ENCODE measurements at regions not wholly inside any gene's neighbourhood (a gene's known extent, or its start where the extent isn't known, plus 50 kb on each side); places are given as distances from the start of the nearest gene placed in this dataset.
A peak's percentile ranks its signal among the peaks of the same experiment; 100 is the strongest.

- Histone ChIP-seq H3K27me3 (no peaks in the 10 kb centered on the region), H3K9me3 (ENCODE audit: low read depth) (no peaks in the 10 kb centered on the region), H3K4me1 (ENCODE audit: low read depth) (peaks cover 5% of the 10 kb centered on the region), H3K36me3 (no peaks in the 10 kb centered on the region), H3K27ac (no peak overlapping the region), H3K4me3 (no peak overlapping the region)
- TF ChIP-seq CTCF (IDR thresholded peaks at IDR 0.05; ENCODE audit: low read depth, low read length), result no peak
- no peak for DNase-seq (ENCODE audit: low read depth in 1 of 2, low spot score in 1 of 2)
Observed at GRCh38 chr10:78695846-78696245, 372.9 kb upstream of the ZMIZ1 start.

- no peaks in the 10 kb centered on the region for H3K9me3 ChIP-seq (ENCODE audit: low read depth)
- TF ChIP-seq CTCF (IDR thresholded peaks at IDR 0.05; ENCODE audit: low read depth, low read length), result no peak
- no peaks in the 10 kb centered on the region for H3K36me3 ChIP-seq
- H3K4me1 ChIP-seq (ENCODE audit: low read depth), result peaks cover 5% of the 10 kb centered on the region
- DNase-seq (ENCODE audit: low read depth in 1 of 2, low spot score in 1 of 2), result no peak
- H3K27ac ChIP-seq, result no peak overlapping the region
- H3K4me3 ChIP-seq, result no peak overlapping the region
- H3K27me3 ChIP-seq, result no peaks in the 10 kb centered on the region
Observed at GRCh38 chr10:78696791-78697395, 371.9 kb upstream of the ZMIZ1 start.

GRCh38 chr10:78699971-78700370 is 368.8 kb upstream of the ZMIZ1 start:
- no peaks in the 10 kb centered on the region for H3K27me3 ChIP-seq
- DNase-seq (ENCODE audit: low read depth in 1 of 2, low spot score in 1 of 2), result no peak
- no peaks in the 10 kb centered on the region for H3K36me3 ChIP-seq
- no peak for TF ChIP-seq CTCF (IDR thresholded peaks at IDR 0.05; ENCODE audit: low read depth, low read length)
- H3K4me3 ChIP-seq, result no peak overlapping the region
- no peaks in the 10 kb centered on the region for H3K9me3 ChIP-seq (ENCODE audit: low read depth)
- H3K4me1 ChIP-seq (ENCODE audit: low read depth), result peaks cover 5% of the 10 kb centered on the region
- no peak overlapping the region for H3K27ac ChIP-seq

GRCh38 chr10:78700413-78700812 is 368.4 kb upstream of the ZMIZ1 start:
- no peaks in the 10 kb centered on the region for H3K27me3 ChIP-seq
- TF ChIP-seq CTCF (IDR thresholded peaks at IDR 0.05; ENCODE audit: low read depth, low read length), result no peak
- H3K9me3 ChIP-seq (ENCODE audit: low read depth), result no peaks in the 10 kb centered on the region
- no peak overlapping the region for H3K27ac ChIP-seq
- no peak overlapping the region for H3K4me3 ChIP-seq
- H3K36me3 ChIP-seq, result no peaks in the 10 kb centered on the region
- DNase-seq (ENCODE audit: low read depth in 1 of 2, low spot score in 1 of 2), result peak; percentile 24 to 47
- H3K4me1 ChIP-seq (ENCODE audit: low read depth), result peaks cover 5% of the 10 kb centered on the region

- Histone ChIP-seq H3K9me3 (ENCODE audit: low read depth) (no peaks in the 10 kb centered on the region), H3K27ac (no peak overlapping the region), H3K4me1 (ENCODE audit: low read depth) (peaks cover 5% of the 10 kb centered on the region), H3K4me3 (no peak overlapping the region), H3K36me3 (no peaks in the 10 kb centered on the region), H3K27me3 (no peaks in the 10 kb centered on the region)
- DNase-seq (ENCODE audit: low read depth in 1 of 2, low spot score in 1 of 2), result no peak
- no peak for TF ChIP-seq CTCF (IDR thresholded peaks at IDR 0.05; ENCODE audit: low read depth, low read length)
Observed at GRCh38 chr10:78700816-78701520, 367.8 kb upstream of the ZMIZ1 start.

All from cardiac muscle cell (in vitro differentiated cells and primary cell).